ENCODE measurements at regions not wholly inside any gene's neighbourhood (a gene's known extent, or its start where the extent isn't known, plus 50 kb on each side); places are given as distances from the start of the nearest gene placed in this dataset.

DNA sequence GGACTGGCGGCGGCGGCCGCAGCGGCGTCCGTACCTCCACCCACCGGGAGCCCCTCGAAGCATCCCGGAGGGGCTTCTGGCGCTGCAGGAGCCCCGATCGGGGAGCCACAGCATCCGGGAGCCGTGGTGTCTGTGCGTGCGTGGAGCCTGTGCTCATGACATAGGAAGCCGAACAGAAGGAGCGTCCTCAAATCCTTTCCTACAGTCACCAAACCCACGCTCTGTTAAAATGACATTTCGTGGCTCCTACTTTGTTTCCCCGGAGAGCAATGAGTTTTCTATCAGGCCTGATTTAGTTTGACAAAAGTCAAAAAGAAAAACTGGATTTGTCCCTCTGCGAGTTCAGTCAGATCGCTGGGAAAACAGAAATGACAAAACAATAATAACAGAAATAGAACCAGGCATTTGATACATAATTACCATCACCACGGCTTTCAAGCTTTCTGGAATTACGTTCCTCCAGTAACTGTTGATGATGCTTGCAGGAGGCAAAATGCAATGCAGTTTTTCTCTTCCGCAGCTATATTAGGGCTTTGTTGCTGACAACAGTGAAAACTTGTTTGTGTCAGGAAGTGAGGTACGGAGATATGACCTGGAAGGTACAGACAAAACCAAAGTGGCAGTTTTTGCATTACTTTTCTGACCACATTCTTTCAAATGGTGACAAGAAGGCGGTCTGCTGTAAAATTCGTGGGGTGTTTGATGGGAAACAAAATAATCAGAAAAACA, 219.3 kb upstream of the MKLN1 start:
- Histone ChIP-seq H3K9ac (ENCODE audit: low read depth, low read length) (peak overlapping the region; percentile 71), H2AFZ (ENCODE audit: low read depth, low read length) (peak overlapping the region; percentile 79), H3K79me2 (ENCODE audit: insufficient read depth, low read length) (peaks cover 22% of the 10 kb centered on the region; the same call in 1 of the 2 replicates), H3K4me2 (ENCODE audit: insufficient read depth, low read length) (peak overlapping the region; percentile 94), H3K27me3 (ENCODE audit: insufficient read depth, low read length, poor library complexity) (no peaks in the 10 kb centered on the region), H3K9me3 (ENCODE audit: insufficient read depth, low read length, severe bottlenecking) (no peaks in the 10 kb centered on the region), H3K4me1 (ENCODE audit: insufficient read depth, low read length) (peaks cover 56% of the 10 kb centered on the region), H4K20me1 (ENCODE audit: insufficient read depth, low read length) (peaks cover 6% of the 10 kb centered on the region; the same call in 1 of the 2 replicates), H3K4me3 (ENCODE audit: low read depth in 1 of 2, low read length in 2 of 2) (peak overlapping the region; percentile 72 to 77; a peak in 3 of 4 replicates), H3K27ac (ENCODE audit: low read length) (peak overlapping the region; percentile 62), H3K36me3 (ENCODE audit: insufficient read depth, low read length) (no peaks in the 10 kb centered on the region; the same call in 1 of the 2 replicates)
- TF ChIP-seq, protein P1, sequence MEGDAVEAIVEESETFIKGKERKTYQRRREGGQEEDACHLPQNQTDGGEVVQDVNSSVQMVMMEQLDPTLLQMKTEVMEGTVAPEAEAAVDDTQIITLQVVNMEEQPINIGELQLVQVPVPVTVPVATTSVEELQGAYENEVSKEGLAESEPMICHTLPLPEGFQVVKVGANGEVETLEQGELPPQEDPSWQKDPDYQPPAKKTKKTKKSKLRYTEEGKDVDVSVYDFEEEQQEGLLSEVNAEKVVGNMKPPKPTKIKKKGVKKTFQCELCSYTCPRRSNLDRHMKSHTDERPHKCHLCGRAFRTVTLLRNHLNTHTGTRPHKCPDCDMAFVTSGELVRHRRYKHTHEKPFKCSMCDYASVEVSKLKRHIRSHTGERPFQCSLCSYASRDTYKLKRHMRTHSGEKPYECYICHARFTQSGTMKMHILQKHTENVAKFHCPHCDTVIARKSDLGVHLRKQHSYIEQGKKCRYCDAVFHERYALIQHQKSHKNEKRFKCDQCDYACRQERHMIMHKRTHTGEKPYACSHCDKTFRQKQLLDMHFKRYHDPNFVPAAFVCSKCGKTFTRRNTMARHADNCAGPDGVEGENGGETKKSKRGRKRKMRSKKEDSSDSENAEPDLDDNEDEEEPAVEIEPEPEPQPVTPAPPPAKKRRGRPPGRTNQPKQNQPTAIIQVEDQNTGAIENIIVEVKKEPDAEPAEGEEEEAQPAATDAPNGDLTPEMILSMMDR (IDR thresholded peaks at IDR 0.05; ENCODE audit: borderline replicate concordance, extremely low read depth, low read length, poor library complexity, severe bottlenecking) = no peak
- TF ChIP-seq EZH2 (IDR thresholded peaks at IDR 0.05; ENCODE audit: borderline replicate concordance, low read depth, low read length, severe bottlenecking) = no peak
- DNase-seq = no peak
- no peak for ATAC-seq (ENCODE audit: insufficient read depth, low read depth)

GRCh38 chr7:131109011-131109758, 218.5 kb upstream of the MKLN1 start:
- TF ChIP-seq, protein P1 (IDR thresholded peaks at IDR 0.05; ENCODE audit: borderline replicate concordance, extremely low read depth, low read length, poor library complexity, severe bottlenecking) = no peak
- no peak for TF ChIP-seq EZH2 (IDR thresholded peaks at IDR 0.05; ENCODE audit: borderline replicate concordance, low read depth, low read length, severe bottlenecking)
- H3K9me3 ChIP-seq (ENCODE audit: insufficient read depth, low read length, severe bottlenecking) = no peaks in the 10 kb centered on the region
- peak overlapping the region; percentile 71 for H3K9ac ChIP-seq (ENCODE audit: low read depth, low read length)
- H3K4me2 ChIP-seq (ENCODE audit: insufficient read depth, low read length) = peak overlapping the region; percentile 94
- no peak for DNase-seq
- H3K36me3 ChIP-seq (ENCODE audit: insufficient read depth, low read length) = no peaks in the 10 kb centered on the region; the same call in 1 of the 2 replicates
- H3K27ac ChIP-seq (ENCODE audit: low read length) = peak overlapping the region; percentile 75
- H3K27me3 ChIP-seq (ENCODE audit: insufficient read depth, low read length, poor library complexity) = no peaks in the 10 kb centered on the region
- peaks cover 56% of the 10 kb centered on the region for H3K4me1 ChIP-seq (ENCODE audit: insufficient read depth, low read length)
- ATAC-seq (ENCODE audit: insufficient read depth, low read depth) = no peak
- peaks cover 16% of the 10 kb centered on the region; the same call in 1 of the 2 replicates for H3K79me2 ChIP-seq (ENCODE audit: insufficient read depth, low read length)
- peak overlapping the region; percentile 24 to 77; a peak in 3 of 4 replicates for H3K4me3 ChIP-seq (ENCODE audit: low read depth in 1 of 2, low read length in 2 of 2)
- peaks cover 6% of the 10 kb centered on the region; the same call in 1 of the 2 replicates for H4K20me1 ChIP-seq (ENCODE audit: insufficient read depth, low read length)
- H2AFZ ChIP-seq (ENCODE audit: low read depth, low read length) = peak overlapping the region; percentile 70

- ATAC-seq (ENCODE audit: insufficient read depth, low read depth) (peak; percentile 61), DNase-seq (peak; percentile 88)
- Histone ChIP-seq H3K27me3 (ENCODE audit: insufficient read depth, low read length, poor library complexity) (no peaks in the 10 kb centered on the region), H3K4me1 (ENCODE audit: insufficient read depth, low read length) (peaks cover 50% of the 10 kb centered on the region), H3K9me3 (ENCODE audit: insufficient read depth, low read length, severe bottlenecking) (no peaks in the 10 kb centered on the region), H3K4me3 (ENCODE audit: low read depth in 1 of 2, low read length in 2 of 2) (peak overlapping the region; percentile 24 to 77; a peak in 3 of 4 replicates), H2AFZ (ENCODE audit: low read depth, low read length) (peak overlapping the region; percentile 70), H3K36me3 (ENCODE audit: insufficient read depth, low read length) (no peaks in the 10 kb centered on the region; the same call in 1 of the 2 replicates), H3K9ac (ENCODE audit: low read depth, low read length) (peak overlapping the region; percentile 71), H3K4me2 (ENCODE audit: insufficient read depth, low read length) (peak overlapping the region; percentile 94), H3K27ac (ENCODE audit: low read length) (peak overlapping the region; percentile 75), H3K79me2 (ENCODE audit: insufficient read depth, low read length) (peaks cover 15% of the 10 kb centered on the region; the same call in 1 of the 2 replicates), H4K20me1 (ENCODE audit: insufficient read depth, low read length) (peaks cover 6% of the 10 kb centered on the region; the same call in 1 of the 2 replicates)
- TF ChIP-seq, protein P1 (IDR thresholded peaks at IDR 0.05; ENCODE audit: borderline replicate concordance, extremely low read depth, low read length, poor library complexity, severe bottlenecking) = no peak
- TF ChIP-seq EZH2 (IDR thresholded peaks at IDR 0.05; ENCODE audit: borderline replicate concordance, low read depth, low read length, severe bottlenecking) = no peak
These were observed 217.8 kb upstream of the MKLN1 start for GRCh38 chr7:131109759-131110296.
